PC-3 (cell line): ENCODE measurements at regions not wholly inside any gene's neighbourhood (a gene's known extent, or its start where the extent isn't known, plus 50 kb on each side); places are given as distances from the start of the nearest gene placed in this dataset.

Source experiments
- ATAC-seq: fragments of 200-7000 bp; cut with Tn5 transposase; 2 replicates; pipeline ENCODE4 v1.9.1; 2020; ENCODE audit warnings: mild to moderate bottlenecking, moderate library complexity
- BruUV-seq: library from RNA; stranded (reverse); fragments of 400-500 nt; replicated peaks from 2 replicates; lab custom pipeline; 2021; lab: Mats Ljungman, UMichigan
- CTCF ChIA-PET: fragments of 300-600 bp; sonication (Branson Sonifier 250); formaldehyde crosslinking; loops from one replicate; lab custom pipeline; 2022; ENCODE audit warnings: antibody characterized with exemption; lab: Charles Lee
- POLR2A ChIA-PET: fragments of 300-600 bp; sonication (Branson Sonifier 250); formaldehyde crosslinking; loops from one replicate; lab custom pipeline; 2022; ENCODE audit warnings: antibody characterized with exemption; ENCODE audit not compliant: unreplicated experiment; lab: Charles Lee
- DNase-seq: peaks from one replicate; pipeline ENCODE4 v3.0.0-alpha.2; 2015
- H2AFZ ChIP-seq: fragments of 300-600 bp; sonication (generic); 2 replicates; pipeline ENCODE4 v1.6.0; 2016; ENCODE audit warnings: antibody characterized with exemption, low read length
- H3F3A ChIP-seq: fragments of 300-600 bp; sonication (generic); one replicate; pipeline ENCODE4 v1.6.0; 2017; ENCODE audit warnings: antibody characterized with exemption, low read length, control low read depth, mild to moderate bottlenecking; ENCODE audit not compliant: unreplicated experiment
- H3K27ac ChIP-seq: fragments of 300-600 bp; sonication (generic); 2 replicates; pipeline ENCODE4 v1.5.1; 2016; ENCODE audit warnings: mild to moderate bottlenecking, low read length
- H3K27me3 ChIP-seq: fragments of 300-600 bp; sonication (generic); 2 replicates; pipeline ENCODE4 v1.6.1; 2016; ENCODE audit warnings: low read length, mixed read lengths
- H3K36me3 ChIP-seq: fragments of 300-600 bp; sonication (generic); 2 replicates; pipeline ENCODE4 v1.6.1; 2016; ENCODE audit warnings: low read depth, mixed run types, low read length, mixed read lengths
- H3K4me1 ChIP-seq: fragments of 300-600 bp; sonication (generic); 2 replicates; pipeline ENCODE4 v1.5.1; 2016; ENCODE audit warnings: low read length; ENCODE audit not compliant: insufficient read depth
- H3K4me2 ChIP-seq: fragments of 300-600 bp; sonication (generic); 2 replicates; pipeline ENCODE4 v1.6.0; 2016; ENCODE audit warnings: low read length
- H3K4me3 ChIP-seq: fragments of 300-600 bp; sonication (generic); 2 replicates; pipeline ENCODE4 v1.5.1; 2016; ENCODE audit warnings: mild to moderate bottlenecking, low read length, mixed read lengths
- H3K79me2 ChIP-seq: fragments of 300-600 bp; sonication (generic); 2 replicates; pipeline ENCODE4 v1.6.1; 2017; ENCODE audit warnings: low read length, mixed read lengths
- H3K9ac ChIP-seq: fragments of 300-600 bp; sonication (generic); 2 replicates; pipeline ENCODE4 v1.6.0; 2016; ENCODE audit warnings: mild to moderate bottlenecking, low read length
- H3K9me2 ChIP-seq: fragments of 300-600 bp; sonication (generic); replicated peaks from 2 replicates; pipeline ENCODE4 v1.6.1; 2016; ENCODE audit warnings: mixed run types, low read length, mixed read lengths
- H3K9me3 ChIP-seq: fragments of 300-600 bp; sonication (generic); 2 replicates; pipeline ENCODE4 v1.6.1; 2016; ENCODE audit warnings: low read length, mixed read lengths
- H4K20me1 ChIP-seq: fragments of 300-600 bp; sonication (generic); 2 replicates; pipeline ENCODE4 v1.6.1; 2016; ENCODE audit warnings: low read length, mixed read lengths
- CTCF ChIP-seq: fragments of 300-600 bp; sonication (generic); conservative IDR thresholded peaks from 2 replicates; pipeline ENCODE4 v1.5.1; 2017; ENCODE audit warnings: antibody characterized with exemption, low read depth, mild to moderate bottlenecking, low read length
- EZH2 ChIP-seq: fragments of 300-600 bp; sonication (generic); IDR thresholded peaks from one replicate; pipeline ENCODE4 v1.6.1; 2017; ENCODE audit warnings: antibody characterized with exemption, mild to moderate bottlenecking, low read length; ENCODE audit not compliant: unreplicated experiment
- EZH2phosphoT487 ChIP-seq: fragments of 300-600 bp; sonication (generic); IDR thresholded peaks from 2 replicates; pipeline ENCODE4 v1.6.1; 2018; ENCODE audit warnings: mild to moderate bottlenecking, antibody characterized with exemption, low read length, borderline replicate concordance
- intact Hi-C: fragments of 100-400 bp; cut with micrococcal nuclease; formaldehyde crosslinking; loops from 2 replicates; pipeline ENCODE4 v1.9.0; 2023

DNA sequence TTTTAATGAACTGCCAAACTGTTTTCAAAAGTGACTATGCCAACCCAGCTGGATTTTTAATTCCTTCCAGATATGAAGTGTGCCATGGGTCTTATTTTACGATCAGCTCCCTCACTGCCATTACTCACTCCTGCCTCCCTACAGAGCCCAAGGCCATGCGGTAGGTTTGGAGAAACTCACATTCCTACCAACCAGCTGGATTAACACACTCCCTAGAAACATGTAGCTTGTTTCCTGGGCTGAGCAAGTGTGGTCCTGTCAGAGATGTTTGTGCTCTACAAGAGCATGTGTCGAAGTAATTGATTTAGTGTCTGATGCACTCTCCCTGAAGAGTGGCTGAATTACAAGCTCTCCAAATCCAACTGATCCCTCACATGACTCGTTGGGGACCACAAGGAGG, 82.5 kb downstream of the SPP2 start:
- DNase-seq: peak; percentile 85
- CTCF ChIA-PET: interaction anchor here (0.8 to 1.2 kb wide), 2 partner anchors 22 to 369 kb away, joined by 3 to 5 read pairs; no protein-coding TSS in a partner anchor
- no TSS peak for BruUV-seq
- Histone ChIP-seq H4K20me1 (no peaks in the 10 kb centered on the region), H3K27ac (peak overlapping the region; percentile 26), H3K9ac (no peak overlapping the region), H3K4me2 (peak overlapping the region; percentile 38), H3K4me1 (peaks cover 45% of the 10 kb centered on the region), H3K27me3 (no peaks in the 10 kb centered on the region), H3K4me3 (no peak overlapping the region), H2AFZ (no peak overlapping the region), H3K9me2 (no peaks in the 10 kb centered on the region), H3K36me3 (no peaks in the 10 kb centered on the region), H3F3A (no peaks in the 10 kb centered on the region), H3K79me2 (no peaks in the 10 kb centered on the region), H3K9me3 (no peaks in the 10 kb centered on the region)
- no peak for TF ChIP-seq EZH2
- no peak for TF ChIP-seq EZH2phosphoT487
- no peak for TF ChIP-seq CTCF
- ATAC-seq: peak; percentile 60
- intact Hi-C loops: no loop called here
- POLR2A ChIA-PET: no interaction called here

DNA sequence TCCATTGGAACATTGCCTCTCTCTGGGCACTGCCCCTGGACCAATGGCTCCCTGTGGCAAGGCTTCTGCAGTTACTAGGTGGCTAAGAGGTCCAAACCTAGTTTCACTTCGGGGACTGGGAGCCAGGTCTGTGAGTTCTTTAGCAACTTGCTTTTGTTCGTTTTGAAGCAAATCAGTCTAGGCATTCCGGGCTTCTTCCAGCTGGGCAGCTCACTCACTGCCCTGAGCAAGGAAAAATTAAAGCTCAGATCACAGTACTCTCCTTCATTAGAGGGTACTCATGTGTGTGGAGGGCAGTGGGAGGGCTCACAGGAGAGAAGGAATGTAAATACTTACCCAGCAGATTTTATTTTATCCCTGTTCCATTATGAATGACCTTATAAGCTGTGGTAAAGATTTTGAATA, 80.3 kb downstream of the SPP2 start:
- H3K9me3 ChIP-seq: no peaks in the 10 kb centered on the region
- no peaks in the 10 kb centered on the region for H3K27me3 ChIP-seq
- H4K20me1 ChIP-seq: no peaks in the 10 kb centered on the region
- H3K4me3 ChIP-seq: no peak overlapping the region
- POLR2A ChIA-PET: interaction anchor here (0.6 kb wide), 1 partner anchor 109 kb away, joined by 6 read pairs; no protein-coding TSS in a partner anchor
- H3K79me2 ChIP-seq: no peaks in the 10 kb centered on the region
- H2AFZ ChIP-seq: no peak overlapping the region
- ATAC-seq: no peak
- H3K4me2 ChIP-seq: no peak overlapping the region
- no peaks in the 10 kb centered on the region for H3K36me3 ChIP-seq
- intact Hi-C loops: no loop called here
- no peaks in the 10 kb centered on the region for H3K9me2 ChIP-seq
- H3F3A ChIP-seq: no peaks in the 10 kb centered on the region
- H3K27ac ChIP-seq: no peak overlapping the region
- no TSS peak for BruUV-seq
- H3K4me1 ChIP-seq: peaks cover 23% of the 10 kb centered on the region
- H3K9ac ChIP-seq: no peak overlapping the region
- DNase-seq: no peak
- no peak for TF ChIP-seq EZH2
- TF ChIP-seq EZH2phosphoT487: no peak
- CTCF ChIA-PET: no interaction called here

DNA sequence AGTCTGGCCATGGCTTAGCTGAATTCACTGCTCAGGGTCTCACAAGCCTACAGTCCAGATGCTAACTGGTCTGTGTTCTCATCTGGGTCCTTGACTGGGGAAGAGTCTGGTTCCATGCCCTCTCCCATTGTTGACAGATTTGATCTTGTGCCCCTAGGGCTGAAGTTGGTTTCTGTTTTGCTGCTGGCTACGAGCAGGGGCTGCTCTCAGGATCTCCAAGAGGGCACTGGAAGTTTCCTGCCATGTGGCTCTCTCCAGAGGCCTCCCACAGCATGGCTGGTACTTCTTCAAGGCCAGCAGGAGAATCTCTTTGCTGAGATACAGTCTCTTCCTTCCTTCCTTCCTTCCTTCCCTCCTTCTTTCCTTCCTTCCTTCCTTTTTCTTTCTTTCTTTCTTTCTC, 78.1 kb downstream of the SPP2 start:
- no peak overlapping the region for H3K4me3 ChIP-seq
- ChIA-PET CTCF (no interaction called here), POLR2A (no interaction called here)
- H3K4me1 ChIP-seq: peaks cover 13% of the 10 kb centered on the region
- no peaks in the 10 kb centered on the region for H3K9me2 ChIP-seq
- no peak for ATAC-seq
- TF ChIP-seq CTCF (no peak), EZH2 (no peak), EZH2phosphoT487 (no peak)
- intact Hi-C loops: no loop called here
- no peaks in the 10 kb centered on the region for H3K79me2 ChIP-seq
- no peaks in the 10 kb centered on the region for H3K27me3 ChIP-seq
- no peaks in the 10 kb centered on the region for H3K36me3 ChIP-seq
- DNase-seq: no peak
- H3K4me2 ChIP-seq: no peak overlapping the region
- H3K27ac ChIP-seq: no peak overlapping the region
- no peaks in the 10 kb centered on the region for H3F3A ChIP-seq
- no TSS peak for BruUV-seq
- no peaks in the 10 kb centered on the region for H4K20me1 ChIP-seq
- H3K9me3 ChIP-seq: no peaks in the 10 kb centered on the region
- H2AFZ ChIP-seq: no peak overlapping the region
- no peak overlapping the region for H3K9ac ChIP-seq
